ENCODE measurements at regions not wholly inside any gene's neighbourhood (a gene's known extent, or its start where the extent isn't known, plus 50 kb on each side); places are given as distances from the start of the nearest gene placed in this dataset.

- TF ChIP-seq Cebpa-rat (IDR thresholded peaks at IDR 0.05), result no peak
- Histone ChIP-seq H4K20me1 (no peaks in the 10 kb centered on the region), H3K27ac (no peak overlapping the region), H3K9me3 (replicated peaks in 1 of 11) (no peaks in the 10 kb centered on the region), H3K4me3 (no peak overlapping the region), H3K4me1 (peaks cover 0 to 16% (median 0%) of the 10 kb centered on the region in 10 experiments; a peak in 5 of 20 replicates), H3K4me2 (no peak overlapping the region), H3K27me3 (no peaks in the 10 kb centered on the region), H3K9ac (no peak overlapping the region), H3K36me3 (no peaks in the 10 kb centered on the region)
These were observed 254.0 kb upstream of the ATP2B1 start for GRCh38 chr12:89962648-89963047.

GRCh38 chr12:89960607-89961394, 252.2 kb upstream of the ATP2B1 start:
- H3K4me2 ChIP-seq, result peak overlapping the region in 2 of 11 experiments; percentile 30 to 61; a peak in 2 of 22 replicates
- no peaks in the 10 kb centered on the region for H4K20me1 ChIP-seq
- TF ChIP-seq Cebpa-rat (IDR thresholded peaks at IDR 0.05), result no peak
- no peak overlapping the region for H3K4me3 ChIP-seq
- no peaks in the 10 kb centered on the region for H3K9me3 ChIP-seq (replicated peaks in 1 of 11)
- no peak overlapping the region for H3K27ac ChIP-seq
- peaks cover 0 to 15% (median 0%) of the 10 kb centered on the region in 10 experiments; a peak in 5 of 20 replicates for H3K4me1 ChIP-seq
- no peaks in the 10 kb centered on the region for H3K27me3 ChIP-seq
- no peak overlapping the region for H3K9ac ChIP-seq
- no peaks in the 10 kb centered on the region for H3K36me3 ChIP-seq

GRCh38 chr12:89960011-89960507, 251.4 kb upstream of the ATP2B1 start:
- Histone ChIP-seq H3K4me1 (peaks cover 0 to 15% (median 0%) of the 10 kb centered on the region in 10 experiments; a peak in 5 of 20 replicates), H3K4me2 (peak overlapping the region in 3 of 11 experiments; percentile 30 to 61 (median 34); a peak in 6 of 22 replicates), H3K9ac (no peak overlapping the region), H3K27me3 (no peaks in the 10 kb centered on the region), H3K36me3 (no peaks in the 10 kb centered on the region), H3K4me3 (no peak overlapping the region), H3K9me3 (replicated peaks in 1 of 11) (no peaks in the 10 kb centered on the region), H4K20me1 (no peaks in the 10 kb centered on the region), H3K27ac (peak overlapping the region in 2 of 11 experiments; percentile 17 to 37; a peak in 2 of 22 replicates)
- no peak for TF ChIP-seq Cebpa-rat (IDR thresholded peaks at IDR 0.05)

GRCh38 chr12:89959179-89959578, 250.5 kb upstream of the ATP2B1 start:
- Histone ChIP-seq H3K27ac (peak overlapping the region in 1 of 11 experiments; percentile 37; a peak in 1 of 22 replicates), H3K4me2 (peak overlapping the region in 1 of 11 experiments; percentile 61; a peak in 1 of 22 replicates)

GRCh38 chr12:89954259-89954658, 245.6 kb upstream of the ATP2B1 start:
- no peaks in the 10 kb centered on the region for H3K27me3 ChIP-seq
- no peaks in the 10 kb centered on the region for H3K36me3 ChIP-seq
- TF ChIP-seq Cebpa-rat (IDR thresholded peaks at IDR 0.05), result no peak
- H3K4me2 ChIP-seq, result no peak overlapping the region
- H3K4me1 ChIP-seq, result peaks cover 0 to 6% (median 0%) of the 10 kb centered on the region in 10 experiments; a peak in 2 of 20 replicates
- no peak overlapping the region for H3K9ac ChIP-seq
- H4K20me1 ChIP-seq, result no peaks in the 10 kb centered on the region
- H3K27ac ChIP-seq, result no peak overlapping the region
- H3K4me3 ChIP-seq, result no peak overlapping the region
- H3K9me3 ChIP-seq (replicated peaks in 1 of 11), result no peaks in the 10 kb centered on the region

More at GRCh38 chr12:89959179-89959578, 250.5 kb upstream of the ATP2B1 start:
- Histone ChIP-seq H3K4me1 (peaks cover 0 to 15% (median 0%) of the 10 kb centered on the region in 10 experiments; a peak in 5 of 20 replicates), H3K9me3 (replicated peaks in 1 of 11) (no peaks in the 10 kb centered on the region), H3K27me3 (no peaks in the 10 kb centered on the region), H3K36me3 (no peaks in the 10 kb centered on the region), H3K4me3 (no peak overlapping the region), H3K9ac (no peak overlapping the region), H4K20me1 (no peaks in the 10 kb centered on the region)
- no peak for TF ChIP-seq Cebpa-rat (IDR thresholded peaks at IDR 0.05)

- Histone ChIP-seq H3K27me3 (no peaks in the 10 kb centered on the region), H3K4me3 (no peak overlapping the region), H3K9ac (no peak overlapping the region), H3K9me3 (replicated peaks in 1 of 11) (no peaks in the 10 kb centered on the region), H3K4me2 (no peak overlapping the region), H3K4me1 (peaks cover 0 to 24% (median 2%) of the 10 kb centered on the region in 10 experiments; a peak in 5 of 20 replicates), H3K27ac (no peak overlapping the region), H4K20me1 (no peaks in the 10 kb centered on the region), H3K36me3 (no peaks in the 10 kb centered on the region)
- TF ChIP-seq Cebpa-rat (IDR thresholded peaks at IDR 0.05), result no peak
These were observed 243.0 kb upstream of the ATP2B1 start for GRCh38 chr12:89951694-89952060.

- no peak overlapping the region for H3K4me3 ChIP-seq
- H3K36me3 ChIP-seq, result no peaks in the 10 kb centered on the region
- H3K9me3 ChIP-seq (replicated peaks in 1 of 11), result no peaks in the 10 kb centered on the region
- H4K20me1 ChIP-seq, result no peaks in the 10 kb centered on the region
- H3K9ac ChIP-seq, result no peak overlapping the region
- no peak overlapping the region for H3K4me2 ChIP-seq
- H3K4me1 ChIP-seq, result peaks cover 0 to 24% (median 2%) of the 10 kb centered on the region in 10 experiments; a peak in 5 of 20 replicates
- TF ChIP-seq Cebpa-rat (IDR thresholded peaks at IDR 0.05), result no peak
- no peaks in the 10 kb centered on the region for H3K27me3 ChIP-seq
- H3K27ac ChIP-seq, result no peak overlapping the region
These were observed 242.5 kb upstream of the ATP2B1 start for GRCh38 chr12:89951050-89951693.

GRCh38 chr12:89950421-89950820, 241.8 kb upstream of the ATP2B1 start:
- no peak overlapping the region for H3K9ac ChIP-seq
- no peaks in the 10 kb centered on the region for H3K9me3 ChIP-seq (replicated peaks in 1 of 11)

More at GRCh38 chr12:89950421-89950820, 241.8 kb upstream of the ATP2B1 start:
- Histone ChIP-seq H3K27ac (0 out of 22 replicates have a peak overlapping the region, but pooled peaks of 1 of the 11 experiments have one; percentile 5), H3K36me3 (no peaks in the 10 kb centered on the region), H3K4me3 (no peak overlapping the region), H3K4me2 (peak overlapping the region in 1 of 11 experiments; percentile 31; a peak in 1 of 22 replicates), H4K20me1 (no peaks in the 10 kb centered on the region), H3K27me3 (no peaks in the 10 kb centered on the region), H3K4me1 (peaks cover 0 to 24% (median 2%) of the 10 kb centered on the region in 10 experiments; a peak in 5 of 20 replicates)
- no peak for TF ChIP-seq Cebpa-rat (IDR thresholded peaks at IDR 0.05)

Measured in BLaER1 treated with 17β-estradiol and CSF1 and Interleukin-3, amounts not matched to agents 10 nM and 100 nM (cell line).